HG02885 (cell line): ENCODE measurements at regions not wholly inside any gene's neighbourhood (a gene's known extent, or its start where the extent isn't known, plus 50 kb on each side); places are given as distances from the start of the nearest gene placed in this dataset.

Source experiments
- ATAC-seq: cut with Tn5 transposase; IDR thresholded peaks from one replicate; pipeline ENCODE4 v1.9.1; 2021; ENCODE audit warnings: mild to moderate bottlenecking; ENCODE audit not compliant: unreplicated experiment, poor library complexity

DNA sequence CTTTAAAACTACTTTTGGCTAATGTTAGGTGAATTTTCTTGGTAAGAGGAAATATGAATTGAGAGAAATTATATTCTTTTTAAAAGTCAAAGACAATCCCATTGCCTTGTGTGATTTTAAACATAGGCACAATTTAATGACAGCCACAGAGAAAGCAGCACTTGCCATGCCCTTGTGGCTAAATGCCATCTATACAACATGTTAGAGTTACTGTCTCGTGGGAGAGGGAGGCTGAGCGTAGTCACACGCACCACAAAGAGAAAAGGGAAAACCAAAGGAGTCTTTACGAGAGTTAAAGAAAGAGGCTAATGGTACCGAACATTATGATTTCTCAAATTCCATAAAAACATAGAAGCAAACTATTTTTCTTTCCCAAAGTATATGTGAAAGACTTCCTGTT lies 537.9 kb downstream of the PTPRC start:
- no peak for ATAC-seq

- no peak for ATAC-seq
Measured at GRCh38 chr1:199177241-199177640, 538.4 kb downstream of the PTPRC start.

- no peak for ATAC-seq
Measured at GRCh38 chr1:199178646-199179045, 539.8 kb downstream of the PTPRC start.

GRCh38 chr1:199182186-199182843 lies 543.5 kb downstream of the PTPRC start:
- ATAC-seq = peak; percentile 90

GRCh38 chr1:199184180-199184579 lies 545.3 kb downstream of the PTPRC start:
- no peak for ATAC-seq

DNA sequence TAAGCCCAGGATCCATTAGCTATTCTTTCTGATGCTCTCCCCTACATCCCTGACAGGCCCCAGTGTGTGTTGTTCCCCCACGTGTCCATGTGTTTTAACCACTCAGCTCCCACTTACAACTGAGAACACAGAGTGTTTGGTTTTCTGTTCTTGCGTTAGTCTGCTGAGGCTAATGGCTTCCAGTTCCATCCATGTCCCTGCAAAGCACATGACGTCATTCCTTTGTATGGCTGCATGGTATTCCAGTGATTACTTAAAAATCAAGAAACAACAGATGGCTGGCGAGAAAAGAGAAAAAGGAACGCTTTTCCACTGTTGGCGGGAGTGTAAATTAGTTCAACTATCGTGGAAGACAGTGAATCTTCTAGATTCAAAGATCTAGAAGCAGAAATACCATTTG lies 556.0 kb downstream of the PTPRC start:
- ATAC-seq = no peak

DNA sequence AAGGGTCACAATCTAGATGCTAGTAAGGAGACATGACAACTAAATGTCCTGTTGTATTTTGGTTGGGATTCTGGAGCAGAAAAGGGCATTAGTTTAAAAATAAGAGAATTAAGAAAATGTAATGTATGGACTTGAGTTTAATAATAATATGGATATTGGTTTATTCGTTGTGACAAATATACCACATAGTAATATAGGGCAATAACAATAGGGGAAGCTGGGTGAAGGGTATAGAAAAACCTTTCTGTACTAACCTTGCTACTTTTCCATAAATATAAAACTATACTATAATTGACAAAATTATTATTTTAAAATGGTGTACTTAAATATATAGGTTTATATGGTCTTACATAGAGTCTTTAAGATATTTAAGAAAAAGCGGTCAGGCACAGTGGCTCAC lies 558.9 kb downstream of the PTPRC start:
- ATAC-seq = no peak

DNA sequence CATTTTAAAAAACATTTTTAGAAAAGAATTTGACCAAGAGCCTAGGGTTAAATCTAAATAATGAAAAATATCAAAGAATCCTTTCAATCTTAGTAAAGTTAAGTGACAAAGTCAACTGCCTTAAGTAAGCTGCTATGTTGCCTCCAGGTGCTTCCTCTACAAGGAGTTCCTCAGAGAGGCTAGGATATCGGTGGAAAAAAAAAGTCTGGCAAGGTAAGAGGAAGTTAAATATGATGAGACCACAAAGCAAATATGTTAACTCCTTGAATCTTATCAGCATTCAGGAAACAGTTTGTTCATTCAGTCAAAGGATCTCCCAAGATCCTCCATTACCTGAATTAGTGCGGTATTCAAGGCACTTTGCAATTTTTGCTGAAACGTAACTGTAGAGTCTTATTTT lies 563.5 kb downstream of the PTPRC start:
- no peak for ATAC-seq

GRCh38 chr1:199204231-199204630 lies 565.4 kb downstream of the PTPRC start:
- ATAC-seq = no peak

DNA sequence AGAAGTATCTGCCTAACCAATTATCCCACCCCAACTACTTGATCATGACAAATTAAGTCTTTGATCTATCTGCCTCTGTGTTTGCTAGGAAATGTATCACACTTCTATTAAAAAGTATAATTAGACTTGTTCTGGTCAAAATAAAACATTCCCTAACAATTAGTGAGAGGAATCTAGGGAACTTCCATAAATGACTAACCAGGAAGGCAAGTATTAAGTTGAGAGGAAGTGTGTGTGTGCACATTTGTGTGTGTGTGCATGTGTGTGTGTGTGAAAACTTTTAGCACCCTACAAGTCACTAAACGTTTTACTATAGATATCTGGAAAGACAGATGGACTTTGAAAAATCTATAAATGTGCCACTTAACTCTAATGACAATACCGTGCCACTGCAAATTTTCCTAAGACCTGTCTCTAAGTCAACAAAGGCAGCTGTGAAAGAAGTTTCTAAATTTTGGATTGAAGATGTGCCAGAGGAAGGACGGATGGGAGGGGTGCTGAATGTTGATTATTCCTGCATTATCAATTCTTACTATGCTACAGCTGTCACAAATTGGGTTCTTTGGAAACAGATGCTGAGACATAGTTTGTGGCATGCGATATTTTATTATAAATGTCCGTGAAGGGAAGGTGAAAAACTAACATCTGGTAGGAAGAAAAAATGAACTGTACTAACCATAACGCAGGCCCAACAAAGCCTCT lies 567.1 kb downstream of the PTPRC start:
- ATAC-seq = no peak

GRCh38 chr1:199208847-199209246 lies 570.0 kb downstream of the PTPRC start:
- no peak for ATAC-seq

DNA sequence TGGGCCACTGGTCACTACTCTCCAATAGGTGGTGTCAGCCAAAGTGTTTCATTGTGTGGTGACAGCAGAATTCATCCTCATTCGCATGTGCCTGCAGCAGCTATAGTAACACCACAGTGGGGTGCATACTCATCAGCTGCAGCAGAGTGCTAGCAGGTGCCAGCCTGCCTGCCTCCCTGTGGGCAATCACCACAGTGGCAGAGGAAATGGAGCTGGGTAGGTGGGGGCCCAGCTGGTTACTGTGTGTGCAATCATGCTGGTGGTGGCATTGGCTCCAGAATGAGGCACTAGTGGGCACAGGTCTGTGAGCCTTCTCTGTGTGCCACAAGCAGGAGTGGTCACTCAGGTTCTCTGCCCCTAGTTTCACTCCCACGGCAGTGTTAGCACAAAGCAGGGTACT lies 579.2 kb downstream of the PTPRC start:
- ATAC-seq = no peak

DNA sequence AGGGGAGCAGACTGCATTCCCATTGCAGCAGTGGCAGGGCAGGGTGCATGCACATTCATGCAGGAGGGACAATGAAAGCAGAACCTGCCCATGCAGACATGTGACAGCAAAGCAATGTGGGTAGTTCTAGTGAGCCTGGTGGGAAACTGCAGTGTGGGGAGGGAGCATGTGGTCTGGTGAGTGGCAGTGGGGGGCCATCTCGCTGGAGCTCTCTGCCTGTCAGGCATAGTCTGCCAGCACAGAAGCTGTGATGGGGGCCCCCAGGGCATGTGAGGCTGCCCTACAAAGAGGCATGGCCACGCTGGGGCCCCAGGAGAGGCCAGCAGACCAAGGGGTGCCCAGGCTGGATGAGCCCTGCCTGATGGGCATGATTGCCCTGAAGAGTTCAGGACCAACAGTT lies 579.7 kb downstream of the PTPRC start:
- no peak for ATAC-seq

DNA sequence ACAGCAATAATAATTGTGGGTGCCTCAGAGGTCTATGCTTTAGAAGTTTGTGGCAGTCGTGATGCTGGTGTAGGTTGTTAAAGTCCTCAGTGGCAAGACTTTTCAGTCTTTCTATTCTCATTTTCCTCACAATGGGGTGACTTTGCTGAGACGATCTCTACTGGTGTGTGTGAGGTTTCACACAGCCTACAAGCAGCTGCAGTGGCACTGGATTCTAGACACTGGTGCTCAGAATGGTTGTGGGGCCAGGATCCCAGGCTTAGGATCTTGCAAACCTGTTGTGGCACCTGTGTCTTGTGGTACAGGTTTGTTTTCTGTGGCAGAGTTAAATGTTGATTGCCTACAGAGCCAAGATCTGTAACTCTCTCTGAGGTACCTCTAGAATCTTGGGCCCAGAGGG lies 581.2 kb downstream of the PTPRC start:
- no peak for ATAC-seq

DNA sequence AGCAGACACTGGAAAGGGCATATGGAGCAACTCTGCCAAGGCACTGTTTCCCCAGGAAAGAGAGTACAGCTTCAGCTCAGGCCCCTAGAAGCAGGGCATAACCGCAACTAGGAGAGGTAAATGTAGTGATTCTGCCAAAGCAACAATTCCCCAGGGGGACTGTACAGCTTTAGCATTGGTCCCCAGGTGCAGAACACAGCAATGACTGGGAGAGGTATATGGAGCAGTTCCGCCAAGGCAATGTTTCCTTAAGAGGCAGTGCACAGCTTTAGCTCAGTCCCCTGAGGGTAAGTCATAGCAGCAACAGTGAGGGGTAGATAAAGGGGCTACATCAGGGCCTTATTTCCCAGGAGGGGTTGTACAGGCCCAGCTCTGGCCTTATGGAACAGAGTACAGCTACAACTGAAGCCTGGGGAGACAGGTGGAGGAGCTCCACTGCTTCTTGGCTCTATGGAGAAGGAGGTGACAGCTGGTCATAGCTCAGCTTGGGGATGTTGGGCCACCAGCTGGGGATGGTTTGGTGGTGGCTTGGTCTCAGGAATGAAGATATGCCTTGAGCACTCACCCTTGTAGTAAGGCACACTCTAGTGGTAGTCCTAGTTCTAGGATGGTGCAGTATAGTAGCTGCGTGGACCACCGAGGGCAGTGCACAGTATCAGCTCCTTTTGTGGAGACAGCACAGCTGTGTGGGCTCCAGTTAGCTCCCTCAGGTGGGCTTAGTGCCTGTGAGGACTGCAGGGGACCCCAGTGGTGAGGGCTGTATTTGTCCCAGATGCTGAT lies 582.7 kb downstream of the PTPRC start:
- ATAC-seq = no peak

- no peak for ATAC-seq
Measured at GRCh38 chr1:199223936-199224335, 585.1 kb downstream of the PTPRC start.

- ATAC-seq = no peak
Measured at GRCh38 chr1:199226163-199226562, 587.3 kb downstream of the PTPRC start.

DNA sequence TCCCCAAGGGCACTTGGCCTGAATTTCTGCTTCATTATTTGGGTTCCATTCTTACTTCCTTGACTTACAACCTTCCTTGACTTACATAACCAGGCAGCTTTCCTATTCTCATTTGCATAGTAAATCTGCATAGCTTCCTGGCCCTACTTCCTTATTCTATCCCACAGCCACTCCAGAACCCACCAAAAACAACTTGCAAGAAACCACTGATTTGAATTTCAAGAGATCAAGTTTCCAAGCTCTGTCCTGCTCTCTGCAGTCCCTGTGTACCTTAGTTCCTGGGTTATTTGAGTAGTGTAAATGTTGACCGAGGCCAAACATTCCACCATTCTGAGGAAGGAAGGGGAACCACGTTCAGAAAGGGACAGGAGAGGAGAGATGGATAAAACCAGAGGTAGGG lies 603.3 kb downstream of the PTPRC start:
- ATAC-seq = no peak

GRCh38 chr1:199242601-199243000 lies 603.8 kb downstream of the PTPRC start:
- ATAC-seq = no peak

DNA sequence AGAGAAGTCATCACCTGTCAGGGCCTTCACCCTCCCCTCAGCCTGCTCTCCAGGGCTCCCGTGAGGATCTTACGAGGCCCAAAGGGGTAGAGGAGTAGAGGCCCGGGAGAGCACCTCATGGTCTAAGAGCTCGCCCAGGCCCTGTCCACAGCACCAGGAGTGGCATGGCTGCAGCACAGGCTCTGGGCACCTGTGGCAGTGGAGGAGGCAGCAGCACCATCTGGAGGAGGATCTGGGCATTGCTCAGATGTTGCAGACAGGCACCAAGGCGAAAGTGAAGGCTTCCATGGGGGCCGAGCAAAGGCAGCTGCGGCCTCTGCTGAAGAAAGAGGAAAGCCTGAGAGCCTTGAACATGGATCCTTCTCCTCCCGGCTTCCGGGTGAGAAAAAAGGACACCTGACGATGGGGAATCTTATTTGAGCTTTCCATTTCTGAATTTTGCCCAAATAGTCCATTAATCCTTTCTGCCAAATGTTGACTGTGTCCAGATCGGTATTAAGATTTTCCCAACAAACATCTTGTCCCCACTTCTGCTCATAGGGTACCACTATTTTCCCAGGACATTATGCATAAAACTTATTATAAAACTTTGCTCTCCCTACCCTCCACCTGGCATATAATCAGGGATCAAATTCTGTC lies 604.7 kb downstream of the PTPRC start:
- ATAC-seq = peak; percentile 99

DNA sequence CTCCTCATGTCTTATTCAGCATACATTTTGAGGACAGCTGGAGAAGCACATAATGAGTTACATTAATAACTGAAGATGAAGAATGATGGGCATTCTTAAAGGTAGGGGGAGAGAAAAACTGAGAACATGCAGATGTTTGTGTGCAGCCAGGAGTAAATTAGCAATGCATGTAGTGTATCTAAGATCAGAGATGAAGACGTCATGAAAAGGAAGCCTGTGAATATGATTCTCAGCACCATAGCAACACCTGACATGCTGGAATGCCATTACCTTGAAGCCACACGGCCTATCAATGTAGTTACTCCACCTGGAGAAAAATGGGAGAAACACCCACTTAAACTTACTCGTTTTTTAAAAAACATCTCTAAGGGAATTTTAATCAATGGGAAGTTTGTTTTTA lies 607.1 kb downstream of the PTPRC start:
- ATAC-seq = no peak
